GM12878 (cell line): ENCODE measurements at regions not wholly inside any gene's neighbourhood (a gene's known extent, or its start where the extent isn't known, plus 50 kb on each side); places are given as distances from the start of the nearest gene placed in this dataset.

Experiments
- ELK1 ChIP-seq: IDR thresholded peaks from 2 replicates; pipeline ENCODE4 v1.6.1; 2012; ENCODE audit warnings: low read depth, low read length, improper control_type of control experiment
- EP300 ChIP-seq, 2 experiments: fragments of 150-350 bp in 1 of 2; IDR thresholded peaks; 2 replicates each; pipeline ENCODE4 v1.6.1; 2011 to 2012; ENCODE audit warnings: low read depth in 2 of 2, low read length in 2 of 2, borderline replicate concordance in 1 of 2, improper control_type of control experiment in 1 of 2, inconsistent platforms in 1 of 2; ENCODE audit not compliant: control insufficient read depth in 1 of 2
- FOS ChIP-seq: IDR thresholded peaks from 3 replicates; pipeline ENCODE4 v1.6.1; 2011; ENCODE audit warnings: borderline replicate concordance; ENCODE audit not compliant: insufficient read length; ENCODE audit errors: extremely low read depth
- MEF2A ChIP-seq: IDR thresholded peaks from 2 replicates; pipeline ENCODE4 v1.6.1; 2011; ENCODE audit warnings: low read depth, mild to moderate bottlenecking, low read length, moderate library complexity; ENCODE audit not compliant: insufficient read depth
- SUPT20H ChIP-seq: IDR thresholded peaks from 2 replicates; pipeline ENCODE4 v1.6.1; 2011; ENCODE audit warnings: low read depth, mild to moderate bottlenecking, low read length, moderate library complexity, borderline replicate concordance; ENCODE audit not compliant: control insufficient read depth
- ZNF592 ChIP-seq: fragments of 450-650 bp; IDR thresholded peaks from 2 replicates; pipeline ENCODE4 v1.6.1; 2017; ENCODE audit warnings: mild to moderate bottlenecking, moderate library complexity
- TF ChIP-seq, protein P1 (sequence below), 3 experiments: IDR thresholded peaks in 2 of 3; conservative IDR thresholded peaks in 1 of 3; 2 replicates each; pipeline ENCODE4 v1.5.1; 2011; ENCODE audit warnings: low read depth in 3 of 3, low read length in 3 of 3, mild to moderate bottlenecking in 3 of 3, control low read depth in 2 of 3, moderate library complexity in 2 of 3, inconsistent platforms in 1 of 3, mixed read lengths in 1 of 3; ENCODE audit not compliant: control insufficient read depth in 2 of 3, insufficient read depth in 1 of 3; ENCODE audit errors: extremely low read depth in 1 of 3

- TF ChIP-seq SUPT20H (no peak), ZNF592 (no peak), ELK1 (no peak), EP300 (IDR thresholded peaks at IDR 0.05; ENCODE audit: borderline replicate concordance in 1 of 2, control insufficient read depth in 1 of 2, low read depth in 2 of 2, low read length in 2 of 2) (no peak), MEF2A (no peak), FOS (no peak)
- TF ChIP-seq, protein P1, sequence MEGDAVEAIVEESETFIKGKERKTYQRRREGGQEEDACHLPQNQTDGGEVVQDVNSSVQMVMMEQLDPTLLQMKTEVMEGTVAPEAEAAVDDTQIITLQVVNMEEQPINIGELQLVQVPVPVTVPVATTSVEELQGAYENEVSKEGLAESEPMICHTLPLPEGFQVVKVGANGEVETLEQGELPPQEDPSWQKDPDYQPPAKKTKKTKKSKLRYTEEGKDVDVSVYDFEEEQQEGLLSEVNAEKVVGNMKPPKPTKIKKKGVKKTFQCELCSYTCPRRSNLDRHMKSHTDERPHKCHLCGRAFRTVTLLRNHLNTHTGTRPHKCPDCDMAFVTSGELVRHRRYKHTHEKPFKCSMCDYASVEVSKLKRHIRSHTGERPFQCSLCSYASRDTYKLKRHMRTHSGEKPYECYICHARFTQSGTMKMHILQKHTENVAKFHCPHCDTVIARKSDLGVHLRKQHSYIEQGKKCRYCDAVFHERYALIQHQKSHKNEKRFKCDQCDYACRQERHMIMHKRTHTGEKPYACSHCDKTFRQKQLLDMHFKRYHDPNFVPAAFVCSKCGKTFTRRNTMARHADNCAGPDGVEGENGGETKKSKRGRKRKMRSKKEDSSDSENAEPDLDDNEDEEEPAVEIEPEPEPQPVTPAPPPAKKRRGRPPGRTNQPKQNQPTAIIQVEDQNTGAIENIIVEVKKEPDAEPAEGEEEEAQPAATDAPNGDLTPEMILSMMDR (IDR thresholded peaks at IDR 0.05 in 2 of 3, conservative IDR thresholded peaks at IDR 0.05 in 1 of 3; ENCODE audit: control insufficient read depth in 2 of 3, extremely low read depth in 1 of 3, insufficient read depth in 1 of 3, low read depth in 3 of 3, low read length in 3 of 3), result no peak
Measured at GRCh38 chr6:76381612-76382011, 309.1 kb upstream of the IMPG1 start.
